GM18520 (cell line): ENCODE measurements at regions not wholly inside any gene's neighbourhood (a gene's known extent, or its start where the extent isn't known, plus 50 kb on each side); places are given as distances from the start of the nearest gene placed in this dataset.
"Not testable (repeated sequence)": the region's sequence is repeated elsewhere in the genome, so short reads cannot be mapped to it uniquely, and the experiment has no call there.

ENCODE experiments used
- ATAC-seq: cut with Tn5 transposase; IDR thresholded peaks from one replicate; pipeline ENCODE4 v1.9.1; 2021; ENCODE audit not compliant: unreplicated experiment

- no peak for ATAC-seq
Observed at GRCh38 chr2:242043538-242044312, 174.2 kb downstream of the RTP5 start.

GRCh38 chr2:242044313-242044590, 174.7 kb downstream of the RTP5 start:
- ATAC-seq, result no peak

- ATAC-seq, result not testable (repeated sequence)
Observed at GRCh38 chr2:242045596-242046144, 176.1 kb downstream of the RTP5 start.

- ATAC-seq, result no peak
Observed at GRCh38 chr2:242046206-242046826, 176.8 kb downstream of the RTP5 start.

GRCh38 chr2:242047963-242048362, 178.4 kb downstream of the RTP5 start:
- ATAC-seq, result no peak

GRCh38 chr2:242048479-242048878, 178.9 kb downstream of the RTP5 start:
- no peak for ATAC-seq

- ATAC-seq, result not testable (repeated sequence)
Observed at GRCh38 chr2:242049492-242049891, 180.0 kb downstream of the RTP5 start.

GRCh38 chr2:242051463-242051862, 181.9 kb downstream of the RTP5 start:
- ATAC-seq, result no peak

GRCh38 chr2:242052421-242052820, 182.9 kb downstream of the RTP5 start:
- no peak for ATAC-seq

- ATAC-seq, result no peak
Observed at GRCh38 chr2:242053921-242054320, 184.4 kb downstream of the RTP5 start.

GRCh38 chr2:242054406-242054805, 184.9 kb downstream of the RTP5 start:
- no peak for ATAC-seq

- ATAC-seq, result no peak
Observed at GRCh38 chr2:242054881-242055801, 185.6 kb downstream of the RTP5 start.

GRCh38 chr2:242056026-242056425, 186.5 kb downstream of the RTP5 start:
- ATAC-seq, result no peak

GRCh38 chr2:242056785-242057184, 187.3 kb downstream of the RTP5 start:
- no peak for ATAC-seq

- no peak for ATAC-seq
Observed at GRCh38 chr2:242057379-242058040, 188.0 kb downstream of the RTP5 start.

GRCh38 chr2:242058116-242058680, 188.7 kb downstream of the RTP5 start:
- no peak for ATAC-seq

GRCh38 chr2:242059566-242059965, 190.0 kb downstream of the RTP5 start:
- no peak for ATAC-seq

- no peak for ATAC-seq
Observed at GRCh38 chr2:242060212-242060835, 190.8 kb downstream of the RTP5 start.

GRCh38 chr2:242061930-242062329, 192.4 kb downstream of the RTP5 start:
- not testable (repeated sequence) for ATAC-seq

GRCh38 chr2:242063436-242063835, 193.9 kb downstream of the RTP5 start:
- no peak for ATAC-seq
